ENCODE measurements at regions not wholly inside any gene's neighbourhood (a gene's known extent, or its start where the extent isn't known, plus 50 kb on each side); places are given as distances from the start of the nearest gene placed in this dataset.

DNA sequence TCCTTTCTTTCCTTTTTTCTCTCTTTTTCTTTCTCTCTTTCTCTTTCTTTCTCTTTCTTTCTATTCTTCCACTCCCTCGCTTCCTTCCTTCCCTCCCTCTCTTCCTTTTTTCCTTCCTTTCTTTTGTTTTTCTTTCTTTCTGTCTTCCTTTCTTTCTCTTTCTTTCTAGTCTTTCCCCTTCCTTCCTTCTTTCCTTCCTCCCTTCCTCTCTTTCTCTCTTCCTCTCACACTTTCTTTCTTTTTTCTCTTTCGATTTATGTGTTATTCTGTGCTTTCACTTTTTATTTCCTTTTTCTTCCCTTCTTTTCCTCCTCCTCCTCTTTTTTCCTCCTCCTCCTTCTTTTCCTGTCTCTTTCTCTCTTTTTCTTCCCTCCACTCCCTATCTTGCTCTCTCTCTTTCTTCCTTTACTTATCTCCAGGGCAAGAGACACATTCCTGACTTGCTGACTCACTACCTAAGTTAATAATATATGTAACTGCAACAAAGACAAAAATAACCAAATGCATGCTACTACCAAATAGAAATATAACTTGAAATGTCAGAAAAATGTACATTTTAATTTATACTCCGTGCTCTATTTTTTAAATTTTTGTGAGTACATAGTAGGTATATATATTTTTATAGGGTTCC is 445.5 kb downstream of the GABRG2 start:
- no peak for TF ChIP-seq GATA3 (IDR thresholded peaks at IDR 0.05; ENCODE audit: low read depth, low read length)
- no peak for TF ChIP-seq GATA2 (IDR thresholded peaks at IDR 0.05; ENCODE audit: low read depth, low read length)

Data from SH-SY5Y (cell line).